SK-N-DZ (cell line): ENCODE measurements at regions not wholly inside any gene's neighbourhood (a gene's known extent, or its start where the extent isn't known, plus 50 kb on each side); places are given as distances from the start of the nearest gene placed in this dataset.

Source experiments
- DNase-seq: peaks from one replicate; pipeline ENCODE4 v3.0.0-alpha.2; 2015; ENCODE audit warnings: low spot score

DNA sequence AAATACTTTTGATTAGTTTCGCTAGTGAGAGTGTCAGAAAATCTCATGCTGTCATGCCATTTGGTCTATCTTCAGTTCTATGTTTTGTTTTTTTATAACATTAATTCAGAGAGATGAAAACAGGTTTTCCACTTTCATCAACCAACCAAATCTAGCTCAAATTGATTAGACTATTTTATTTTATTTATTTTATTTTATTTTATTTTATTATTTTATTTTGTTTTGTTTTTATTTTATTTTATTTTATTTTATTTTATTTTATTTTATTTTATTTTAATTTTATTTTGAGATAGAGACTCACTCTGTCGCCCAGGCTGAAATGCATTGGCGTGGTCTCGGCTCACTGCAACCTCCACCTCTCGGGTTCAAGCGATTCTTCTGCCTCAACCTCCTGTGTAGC is 1391.0 kb upstream of the ADGRB3 start:
- DNase-seq: no peak

DNA sequence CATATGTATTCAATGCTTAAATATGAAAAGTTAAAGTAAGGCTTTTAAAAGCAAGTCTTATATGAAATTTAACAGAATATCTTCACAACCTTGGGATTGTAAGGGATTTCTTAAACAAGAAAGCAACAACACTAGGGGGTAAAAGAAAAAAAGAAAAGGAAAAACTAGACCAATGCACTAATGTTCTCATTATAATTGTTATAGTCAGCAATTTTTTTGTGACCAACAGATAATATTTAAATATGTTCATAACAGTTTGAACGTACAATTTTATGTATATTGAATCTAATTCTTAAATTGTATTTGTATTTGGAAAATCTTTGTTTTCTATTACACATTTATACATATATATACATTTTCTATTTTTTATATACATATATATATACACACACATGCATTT is 1397.8 kb upstream of the ADGRB3 start:
- no peak for DNase-seq

DNA sequence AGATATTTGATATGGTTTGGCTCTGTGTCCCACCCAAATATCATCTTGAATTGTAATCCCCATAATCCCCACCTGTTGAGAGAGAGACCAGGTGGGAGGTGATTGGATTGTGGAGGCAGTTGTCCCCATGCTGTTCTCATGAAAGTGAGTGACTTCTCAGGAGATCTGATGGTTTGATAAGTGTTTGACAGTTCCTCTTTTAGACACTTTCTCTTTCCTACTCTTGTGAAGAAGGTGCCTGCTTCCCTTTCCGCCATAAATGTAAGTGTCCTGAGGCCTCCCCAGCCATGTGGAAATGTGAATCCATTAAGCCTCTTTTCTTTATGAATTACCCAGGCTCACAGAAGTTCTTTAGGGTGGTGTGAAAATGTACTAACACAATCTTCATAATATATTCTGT is 1404.0 kb upstream of the ADGRB3 start:
- no peak for DNase-seq

DNA sequence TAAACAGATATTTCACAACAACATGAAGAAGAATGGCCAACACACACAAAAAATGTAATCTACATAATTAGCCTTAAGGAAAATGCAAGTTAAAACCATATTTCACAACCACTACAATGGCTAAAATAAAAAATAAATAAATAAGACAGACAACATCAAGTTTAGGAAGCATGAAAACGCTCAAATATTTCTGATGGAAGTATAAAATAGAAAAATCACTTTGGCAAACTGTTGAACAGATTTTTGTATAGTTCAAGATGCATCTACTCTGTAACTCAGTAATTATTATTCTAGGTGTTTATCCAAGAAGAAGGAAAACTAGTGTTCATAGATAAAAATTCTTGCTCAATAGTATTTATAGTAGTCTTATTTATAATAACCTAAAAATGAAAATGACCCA is 1410.1 kb upstream of the ADGRB3 start:
- DNase-seq: no peak

DNA sequence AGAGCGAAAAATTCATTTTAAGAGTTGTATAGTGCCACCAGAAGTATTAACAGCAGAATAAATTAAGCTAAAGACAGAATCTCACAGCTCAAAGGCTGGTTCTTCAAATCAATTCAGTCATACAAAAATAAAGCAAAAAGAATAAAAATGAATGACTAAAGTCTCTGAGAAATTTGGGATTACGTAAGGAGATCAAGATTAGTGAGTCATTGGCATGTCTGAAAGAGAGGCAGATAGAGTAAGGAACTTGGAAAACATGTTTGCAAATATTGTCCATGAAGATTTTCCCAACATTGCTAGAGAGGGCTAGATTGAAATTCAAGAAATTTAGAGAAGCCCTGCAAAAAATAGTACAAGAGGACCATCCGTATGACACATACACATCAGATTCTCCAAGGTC is 1413.9 kb upstream of the ADGRB3 start:
- no peak for DNase-seq

DNA sequence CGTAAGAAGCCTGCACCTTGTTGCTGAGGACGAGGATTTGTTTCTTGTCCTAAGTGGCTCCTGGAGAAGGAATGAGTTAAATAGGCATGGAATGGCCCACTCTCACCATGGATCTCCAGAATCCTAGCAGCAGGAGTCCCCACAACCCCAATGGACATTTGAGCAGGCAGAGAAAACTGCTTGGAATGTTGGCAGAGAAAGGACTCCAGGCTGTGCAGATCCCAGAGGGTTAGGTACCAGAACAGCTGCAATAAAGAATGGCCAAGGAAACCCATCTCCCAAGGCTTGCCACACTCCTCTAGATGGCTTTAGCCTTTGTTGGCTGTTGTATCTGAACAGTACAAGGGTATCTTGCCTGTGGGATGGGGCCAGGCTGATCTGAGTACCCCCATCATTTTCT is 1415.7 kb upstream of the ADGRB3 start:
- no peak for DNase-seq

DNA sequence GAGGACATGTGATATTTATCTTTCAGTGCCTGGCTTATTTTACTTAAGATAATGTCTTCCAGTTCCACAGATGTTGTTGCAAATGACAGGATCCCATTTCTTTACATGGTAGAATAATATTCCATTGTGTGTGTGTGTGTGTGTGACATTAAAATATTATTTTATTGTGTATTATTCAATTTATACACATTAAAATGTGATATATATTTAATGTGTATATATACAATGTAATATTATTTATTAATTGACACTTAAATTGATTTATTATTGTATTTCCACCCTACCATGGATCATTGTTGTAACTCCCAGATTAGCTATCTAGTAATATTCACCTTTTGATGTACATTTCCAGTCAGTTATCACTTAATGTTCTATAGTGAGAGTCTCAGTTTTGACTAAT is 1422.5 kb upstream of the ADGRB3 start:
- DNase-seq: peak; percentile 52

DNA sequence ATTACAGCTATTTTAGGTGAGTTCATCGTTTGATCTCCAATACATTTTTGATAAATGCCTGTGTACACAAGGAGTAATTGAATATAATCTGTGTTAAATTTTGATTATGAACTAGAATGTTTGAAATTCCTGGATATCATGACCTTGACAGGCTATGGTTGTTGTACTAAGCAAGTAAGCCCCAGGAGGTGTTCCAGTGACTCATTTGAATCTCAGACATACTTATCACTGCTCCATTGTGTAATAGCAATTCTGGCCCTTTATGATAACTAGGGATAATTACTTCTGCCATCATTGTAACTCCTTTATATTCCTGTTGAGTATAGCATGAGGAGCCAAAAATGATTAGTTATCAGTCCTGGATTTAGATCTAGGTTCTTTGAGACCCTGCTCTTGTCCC is 1424.6 kb upstream of the ADGRB3 start:
- no peak for DNase-seq

DNA sequence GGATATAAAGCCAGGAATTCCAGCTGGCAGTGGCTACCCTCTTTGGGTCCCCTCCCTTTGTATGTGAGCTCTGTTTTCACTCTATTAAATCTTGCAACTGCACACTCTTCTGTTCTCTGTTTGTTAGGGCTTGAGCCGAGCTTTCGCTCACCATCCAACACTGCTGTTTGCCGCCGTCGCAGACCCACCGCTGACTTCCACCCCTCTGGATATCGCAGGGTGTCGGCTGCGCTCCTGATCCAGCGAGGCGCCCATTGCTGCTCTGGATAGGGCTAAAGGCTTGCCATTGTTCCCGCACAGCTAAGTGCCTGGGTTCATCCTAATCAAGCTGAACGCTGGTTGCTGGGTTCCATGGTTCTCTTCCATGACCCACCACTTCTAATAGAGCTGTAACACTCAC is 1433.5 kb upstream of the ADGRB3 start:
- DNase-seq: no peak

DNA sequence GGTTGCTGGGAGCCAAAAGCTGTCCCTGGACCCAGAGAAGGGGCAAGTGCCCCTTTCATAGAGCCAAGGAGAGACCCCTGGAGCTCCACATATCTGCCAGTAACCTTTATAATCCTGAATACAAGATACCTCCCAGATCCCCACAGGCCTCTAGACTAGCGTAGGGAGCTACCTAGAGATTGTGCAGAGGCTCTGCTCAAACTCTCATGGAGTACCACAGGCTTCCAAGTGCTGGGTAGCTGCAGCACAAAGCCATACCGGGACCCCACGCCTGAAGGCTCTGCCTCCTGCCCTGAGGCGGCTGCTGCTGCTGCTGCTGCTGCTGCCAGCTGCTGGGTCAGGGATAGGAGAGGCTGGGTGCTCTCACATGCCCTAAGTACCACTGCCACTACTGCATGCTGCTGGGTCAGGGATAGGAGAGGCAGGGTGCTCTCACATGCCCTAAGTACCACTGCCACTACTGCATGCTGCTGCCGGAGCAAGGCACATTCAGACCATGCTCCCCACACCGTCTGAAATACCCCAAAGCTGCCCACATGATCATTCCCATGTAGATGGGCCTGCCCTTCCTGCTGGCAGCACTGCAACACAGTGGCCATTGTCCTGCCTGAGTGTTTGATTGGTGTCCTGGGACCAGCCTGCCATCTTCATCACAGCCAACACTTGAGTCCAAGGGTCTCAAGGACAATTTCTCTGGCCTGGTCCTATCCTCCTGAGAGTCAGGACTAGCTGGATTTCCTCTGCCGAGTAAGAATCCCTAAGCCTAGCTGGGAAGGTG is 1434.3 kb upstream of the ADGRB3 start:
- no peak for DNase-seq

DNA sequence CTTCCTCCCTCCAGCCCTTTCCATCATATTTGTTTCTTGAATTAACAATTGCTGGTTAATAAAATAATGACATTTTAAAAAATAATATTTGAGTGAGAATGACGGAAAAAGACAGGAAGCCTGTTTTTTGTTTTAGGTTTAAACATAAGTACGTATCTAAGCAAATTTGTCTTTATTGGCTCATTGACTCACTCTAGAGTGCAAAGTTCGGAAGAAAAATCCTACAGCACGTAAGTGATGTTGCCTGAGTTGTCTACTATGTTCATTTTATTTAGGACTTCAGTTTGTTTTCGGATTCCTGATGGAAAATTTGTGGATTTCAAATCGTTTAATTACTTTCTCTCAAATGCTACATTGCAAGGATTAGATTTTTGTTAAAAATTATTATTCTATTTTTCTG is 1435.7 kb upstream of the ADGRB3 start:
- no peak for DNase-seq

DNA sequence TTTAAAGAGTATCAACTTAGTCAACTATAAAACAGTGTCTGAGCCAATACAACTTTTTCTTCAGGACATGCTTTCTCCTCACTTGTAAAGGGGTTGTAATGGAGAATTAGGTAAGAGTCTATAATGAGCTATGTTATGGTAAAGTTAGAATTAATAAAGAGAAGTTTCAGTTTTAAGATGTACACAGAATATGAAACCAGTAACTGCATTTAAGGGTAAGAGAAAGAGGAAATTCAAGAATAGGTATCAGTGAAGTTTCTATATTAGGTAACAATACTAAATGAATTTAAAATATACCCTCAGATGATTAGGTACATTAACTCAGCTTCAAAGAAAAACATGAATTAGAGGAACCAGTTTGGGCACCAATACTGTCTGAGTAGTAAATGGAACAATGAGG is 1444.3 kb upstream of the ADGRB3 start:
- no peak for DNase-seq

DNA sequence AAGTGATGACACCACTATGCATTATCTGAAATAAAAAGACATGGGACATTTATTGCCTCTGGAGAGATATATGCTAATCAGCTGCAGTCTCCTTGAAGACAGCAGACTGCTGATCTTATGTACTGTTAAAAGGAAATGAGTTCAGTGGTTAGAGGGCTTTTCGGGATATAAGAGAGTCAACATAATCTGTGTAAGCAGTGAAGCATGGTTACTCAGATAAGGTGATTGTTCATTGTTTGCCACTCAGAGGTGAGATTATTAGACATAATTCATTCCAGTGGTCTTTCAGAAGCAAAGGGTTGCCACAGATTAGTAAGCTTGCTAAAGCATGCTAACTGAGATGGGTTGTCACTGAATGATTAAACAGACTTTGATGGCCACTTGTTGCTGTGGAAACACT is 1450.7 kb upstream of the ADGRB3 start:
- no peak for DNase-seq

DNA sequence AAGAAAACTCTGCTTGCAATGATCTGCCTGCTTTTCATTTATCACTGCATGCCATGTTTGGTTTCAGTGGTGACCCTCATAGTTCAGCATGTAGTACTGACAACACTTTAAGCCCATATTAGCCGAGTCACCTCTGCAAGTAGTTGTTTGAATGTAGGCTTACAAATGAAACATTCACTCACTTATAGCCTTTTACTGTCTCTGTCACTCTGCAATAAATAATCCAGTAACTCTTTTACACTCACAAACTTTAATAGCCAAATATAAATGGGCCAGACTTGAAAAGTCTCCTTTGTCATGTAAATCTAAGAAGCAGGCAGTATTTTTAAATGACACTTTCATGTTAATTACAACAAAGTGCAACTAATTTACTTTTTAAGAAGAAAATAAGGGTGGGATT is 1460.0 kb upstream of the ADGRB3 start:
- no peak for DNase-seq

DNA sequence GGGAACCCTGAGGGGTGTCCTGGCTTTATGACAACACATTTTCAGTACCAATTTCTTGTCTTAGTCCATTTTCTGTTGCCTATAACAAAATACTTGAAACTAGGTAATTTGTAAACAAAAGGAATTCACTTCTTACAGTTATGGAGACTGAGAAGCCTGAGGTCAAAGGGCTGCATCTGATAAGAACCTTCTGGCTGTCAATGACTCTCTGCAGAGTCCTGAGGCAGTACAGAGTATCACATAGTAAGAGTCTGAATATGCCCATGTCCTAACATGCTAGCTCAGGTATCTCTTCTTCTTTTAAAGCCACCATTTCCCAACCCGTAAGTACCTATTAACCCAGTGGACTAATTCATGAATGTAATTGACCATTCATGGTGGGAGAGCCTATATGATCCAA is 1458.6 kb upstream of the EYS start:
- peak; percentile 60 for DNase-seq

DNA sequence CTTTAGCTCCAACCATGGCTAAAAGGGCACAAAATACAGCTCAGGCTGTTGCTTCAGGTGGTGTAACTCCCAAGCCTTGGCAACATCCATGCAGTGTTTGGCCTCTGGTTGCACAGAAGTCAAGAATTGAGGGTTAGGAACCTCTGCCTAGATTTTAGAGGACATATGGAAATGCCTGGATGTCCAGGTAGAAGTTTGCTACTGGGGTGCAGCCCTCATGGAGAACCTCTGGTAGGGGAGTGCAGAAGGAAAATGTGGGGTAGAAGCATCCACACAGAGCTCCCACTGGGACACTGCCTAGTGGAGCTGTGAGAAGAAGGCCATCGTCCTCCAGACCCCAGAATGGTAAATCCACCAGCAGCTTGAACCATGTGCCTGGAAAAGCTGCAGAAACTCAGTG is 1453.8 kb upstream of the EYS start:
- no peak for DNase-seq

DNA sequence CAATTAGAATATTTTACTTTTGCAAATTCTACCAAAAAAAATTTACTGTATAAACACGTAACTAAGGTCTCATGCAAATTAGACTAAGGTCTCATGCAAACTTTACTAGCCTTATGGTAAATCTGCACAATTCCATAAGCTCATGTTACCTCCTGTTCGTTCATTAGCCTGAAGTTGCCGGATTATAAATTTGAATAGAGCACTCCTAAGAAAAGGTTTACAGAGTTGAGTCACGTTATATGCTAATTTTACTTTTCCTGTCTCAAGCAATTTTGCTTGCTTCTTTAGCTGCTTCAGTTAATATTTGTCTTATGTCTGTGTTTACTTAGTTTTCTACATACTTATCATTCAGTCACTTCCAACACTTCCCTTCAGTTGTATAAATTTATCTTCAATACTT is 1434.0 kb upstream of the EYS start:
- DNase-seq: no peak

DNA sequence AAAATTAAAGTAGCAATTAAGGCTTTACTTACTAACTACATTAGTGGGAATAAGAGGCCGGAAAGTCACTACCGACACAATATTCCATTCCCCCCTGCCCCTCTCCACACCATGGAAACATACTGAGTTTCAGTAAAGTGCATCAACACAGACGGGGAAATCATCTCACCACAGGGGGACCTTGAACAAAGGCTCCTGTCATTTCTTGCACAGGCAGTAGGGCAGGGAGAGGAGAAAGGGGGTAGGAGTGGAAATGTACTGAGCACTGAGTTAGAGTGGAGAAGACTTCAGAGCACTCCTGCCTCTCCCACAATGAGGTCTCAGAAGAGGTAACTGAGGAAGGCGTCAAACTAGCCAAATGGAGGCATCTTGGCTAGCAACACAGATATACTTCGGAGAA is 1426.9 kb upstream of the EYS start:
- DNase-seq: no peak

DNA sequence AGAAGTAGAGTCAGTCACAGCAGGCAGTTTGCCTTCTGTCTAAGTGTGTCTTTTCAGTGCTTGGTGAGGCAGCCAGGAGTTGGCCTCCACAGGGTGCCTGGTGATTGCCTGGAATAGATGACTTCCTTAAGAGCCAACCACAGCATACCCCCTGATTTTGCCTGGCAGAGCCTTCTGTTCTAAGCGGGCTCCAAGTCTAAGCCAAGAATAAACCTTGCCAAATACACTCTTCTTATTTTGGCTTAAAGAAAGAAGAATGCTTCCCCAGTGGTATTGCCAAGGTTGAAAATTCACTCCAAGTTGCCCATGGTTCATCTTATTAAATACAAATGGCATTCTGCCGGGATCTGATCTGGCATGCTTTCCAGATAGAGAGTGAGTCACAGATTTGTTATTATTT is 1424.8 kb upstream of the EYS start:
- no peak for DNase-seq

DNA sequence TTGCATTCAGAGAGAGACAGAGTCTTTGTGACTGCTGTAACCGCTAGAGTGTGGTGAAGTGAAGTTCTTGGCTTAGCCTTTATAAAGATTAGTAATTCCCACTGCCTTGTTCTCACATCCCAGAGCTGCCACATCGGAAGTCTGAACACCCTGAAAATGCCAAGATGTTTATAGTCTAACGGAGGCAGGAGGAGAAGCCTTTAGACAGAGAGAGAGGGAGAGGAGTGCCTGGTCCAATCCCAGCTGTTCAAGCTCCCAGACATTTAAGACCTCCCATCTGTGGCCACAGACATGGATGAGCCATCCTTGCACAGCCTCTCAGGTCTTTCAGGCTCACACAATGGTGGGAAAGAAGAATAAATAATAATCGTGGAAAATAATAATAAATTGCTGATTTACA is 1422.8 kb upstream of the EYS start:
- DNase-seq: peak; percentile 53

DNA sequence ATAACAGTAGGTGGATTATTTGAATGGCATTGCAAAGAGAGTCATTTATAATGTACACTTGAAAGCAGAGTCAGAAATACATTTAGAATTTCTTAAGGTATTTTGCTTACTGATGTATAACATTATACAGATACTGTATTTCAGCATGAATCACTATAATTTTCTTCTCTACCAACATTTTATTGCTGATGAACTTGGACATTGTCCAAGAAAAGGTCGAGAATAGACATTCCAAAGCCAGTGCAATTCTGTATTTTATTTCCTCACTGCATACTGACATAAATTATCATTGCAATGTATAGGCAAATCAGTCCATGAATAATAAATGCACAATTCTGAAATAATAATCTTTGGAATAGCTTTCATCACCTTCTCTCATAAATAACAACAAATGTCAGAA is 1420.0 kb upstream of the EYS start:
- DNase-seq: no peak

DNA sequence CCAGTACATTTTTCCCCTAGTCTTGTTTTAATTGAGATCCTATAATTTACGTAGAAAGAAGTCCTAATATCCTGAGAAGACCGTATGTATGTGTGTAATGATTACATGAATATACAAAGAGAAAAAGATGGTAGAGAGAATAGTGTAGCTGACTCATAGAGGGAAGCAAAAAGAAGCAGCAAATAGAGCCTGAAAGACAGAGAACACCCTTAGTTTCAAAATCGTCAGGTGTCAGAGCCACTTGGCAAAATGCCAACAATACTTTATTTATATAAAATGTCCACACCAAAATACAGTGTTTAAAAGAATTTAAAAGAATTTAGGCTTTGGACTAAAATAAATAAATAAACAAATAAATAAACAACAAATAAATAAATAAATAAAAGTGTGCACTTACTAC is 1414.1 kb upstream of the EYS start:
- no peak for DNase-seq

DNA sequence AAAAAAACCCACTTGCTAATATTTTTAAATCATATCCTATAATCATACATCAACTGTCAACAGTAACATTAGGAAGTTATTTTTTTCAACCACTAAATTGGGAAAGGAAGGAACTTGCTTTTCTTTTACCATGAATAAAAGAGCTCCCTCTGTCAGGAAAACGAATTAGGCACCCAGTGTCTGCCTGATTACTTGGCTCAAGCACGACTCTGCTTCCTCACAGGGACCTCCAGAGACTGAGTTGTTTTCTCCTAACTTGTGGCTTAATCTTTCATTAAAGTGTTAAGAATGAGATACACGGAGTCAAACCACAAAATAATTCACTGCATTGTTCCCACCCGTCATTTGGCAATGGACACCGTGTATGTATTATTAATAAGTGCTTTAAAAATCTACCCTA is 1405.1 kb upstream of the EYS start:
- DNase-seq: no peak

DNA sequence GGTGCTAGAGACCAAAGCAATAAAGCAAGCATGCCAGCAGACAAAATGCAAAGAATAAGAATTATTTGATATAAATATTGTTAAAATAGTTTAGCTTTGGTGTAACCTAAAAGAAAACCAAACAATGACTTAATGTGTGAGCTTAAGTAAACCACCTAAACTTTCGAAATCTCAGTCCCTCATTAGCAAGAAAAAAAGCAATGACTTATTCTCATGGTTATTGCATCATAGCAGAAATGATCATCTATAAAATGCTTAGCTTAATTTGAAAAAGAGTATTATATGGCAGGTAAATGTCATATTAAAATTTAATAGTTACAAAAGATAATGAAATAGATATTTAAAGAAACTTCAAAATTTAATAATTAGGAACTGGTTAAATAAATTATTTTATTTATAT is 1395.7 kb upstream of the EYS start:
- DNase-seq: no peak
